Kidney epithelial cell (primary cell): ENCODE measurements at regions not wholly inside any gene's neighbourhood (a gene's known extent, or its start where the extent isn't known, plus 50 kb on each side); places are given as distances from the start of the nearest gene placed in this dataset.

Experiments used
- DNase-seq: peaks from one replicate; pipeline ENCODE4 v3.0.0-alpha.2; 2010; ENCODE audit warnings: low read depth
- H3K27me3 ChIP-seq: 2 replicates; pipeline ENCODE4 v1.6.0; 2011; ENCODE audit warnings: low read length; ENCODE audit not compliant: control insufficient read depth, insufficient read depth
- H3K36me3 ChIP-seq: 2 replicates; pipeline ENCODE4 v1.5.1; 2011; ENCODE audit warnings: low read length; ENCODE audit not compliant: control insufficient read depth, insufficient read depth
- H3K4me3 ChIP-seq: 2 replicates; pipeline ENCODE4 v1.5.1; 2011; ENCODE audit warnings: low read depth, mild to moderate bottlenecking, control low read depth, low read length
- CTCF ChIP-seq: IDR thresholded peaks from 2 replicates; pipeline ENCODE4 v1.5.1; 2011; ENCODE audit warnings: mild to moderate bottlenecking, moderate library complexity, low read length, control low read depth, inconsistent platforms; ENCODE audit not compliant: insufficient read depth, poor library complexity, severe bottlenecking

DNA sequence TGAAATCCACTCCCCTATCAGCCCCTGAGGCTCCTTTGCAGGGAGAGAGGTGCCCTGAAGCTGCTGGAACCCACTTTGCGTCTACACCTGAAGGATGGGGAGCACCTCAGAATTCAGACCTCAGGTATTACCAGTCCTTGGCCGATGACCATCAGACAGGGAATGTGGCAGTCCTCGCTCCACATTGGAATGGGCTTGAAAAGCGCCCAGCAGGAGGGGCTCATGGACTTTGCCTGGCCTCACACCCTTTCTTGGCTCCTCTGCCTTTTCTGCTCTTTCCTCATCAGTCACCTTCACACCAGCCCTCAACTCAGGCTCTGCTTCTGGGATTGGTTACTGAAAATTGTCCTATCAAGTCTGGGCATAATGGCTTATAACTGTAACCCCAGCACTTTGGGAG lies 83.9 kb downstream of the BARX1 start:
- TF ChIP-seq CTCF, result no peak
- no peaks in the 10 kb centered on the region for H3K27me3 ChIP-seq
- no peaks in the 10 kb centered on the region for H3K36me3 ChIP-seq
- no peak for DNase-seq
- H3K4me3 ChIP-seq, result no peak overlapping the region

GRCh38 chr9:93869863-93870262 lies 85.3 kb downstream of the BARX1 start:
- no peak for TF ChIP-seq CTCF
- peaks cover 2% of the 10 kb centered on the region for H3K27me3 ChIP-seq
- no peak overlapping the region for H3K4me3 ChIP-seq
- no peak for DNase-seq
- H3K36me3 ChIP-seq, result no peaks in the 10 kb centered on the region

GRCh38 chr9:93869088-93869487 lies 86.1 kb downstream of the BARX1 start:
- no peak overlapping the region for H3K4me3 ChIP-seq
- no peaks in the 10 kb centered on the region for H3K36me3 ChIP-seq
- H3K27me3 ChIP-seq, result peaks cover 2% of the 10 kb centered on the region
- TF ChIP-seq CTCF, result no peak
- DNase-seq, result no peak

DNA sequence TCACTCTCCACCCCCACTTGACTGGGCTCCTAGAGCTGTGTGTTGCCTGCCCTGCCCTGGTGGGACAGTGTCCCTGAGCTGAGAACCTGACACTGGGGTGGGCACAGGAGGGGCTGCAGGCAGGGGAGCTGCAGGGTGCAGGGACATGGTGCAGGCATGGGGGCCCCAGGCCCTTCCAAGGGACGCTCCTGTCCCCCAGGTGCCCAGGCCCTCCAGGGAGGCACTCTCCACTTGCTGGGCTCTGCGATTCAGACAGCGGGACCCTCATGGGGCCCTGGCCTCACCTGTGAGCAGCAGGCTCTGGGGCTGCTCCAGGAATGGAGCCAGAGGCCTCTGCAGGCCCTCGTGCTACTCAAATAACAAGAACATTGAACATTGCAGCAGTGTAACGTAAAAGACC lies 89.4 kb downstream of the BARX1 start:
- no peak for DNase-seq
- H3K4me3 ChIP-seq, result no peak overlapping the region
- no peak for TF ChIP-seq CTCF
- H3K27me3 ChIP-seq, result peaks cover 16% of the 10 kb centered on the region
- H3K36me3 ChIP-seq, result no peaks in the 10 kb centered on the region

GRCh38 chr9:93865245-93865644 lies 89.9 kb downstream of the BARX1 start:
- H3K27me3 ChIP-seq, result peaks cover 20% of the 10 kb centered on the region
- H3K36me3 ChIP-seq, result no peaks in the 10 kb centered on the region
- no peak for TF ChIP-seq CTCF
- no peak overlapping the region for H3K4me3 ChIP-seq
- no peak for DNase-seq

DNA sequence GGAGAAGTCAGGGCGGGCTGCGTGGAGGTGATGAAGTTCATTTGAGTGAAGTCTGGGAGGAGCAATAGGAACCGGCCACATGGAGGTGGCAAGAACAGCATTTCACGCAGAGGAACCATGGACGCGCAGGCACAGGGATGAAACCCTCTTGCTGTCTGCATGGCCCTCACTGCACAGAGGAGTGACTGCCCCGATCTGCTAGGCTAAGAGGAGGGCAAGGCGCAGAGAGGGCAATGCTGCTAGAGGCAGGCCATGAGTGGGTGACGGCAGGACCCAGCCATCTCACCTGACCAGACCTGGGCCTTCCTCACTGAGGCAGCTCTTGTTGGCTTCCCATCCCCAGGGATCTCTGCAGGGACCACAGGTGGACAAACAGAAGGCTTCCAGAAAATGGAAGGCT lies 90.3 kb downstream of the BARX1 start:
- Histone ChIP-seq H3K36me3 (no peaks in the 10 kb centered on the region), H3K4me3 (no peak overlapping the region), H3K27me3 (peaks cover 21% of the 10 kb centered on the region)
- TF ChIP-seq CTCF, result no peak
- no peak for DNase-seq
